GM18505 (cell line): ENCODE measurements at regions not wholly inside any gene's neighbourhood (a gene's known extent, or its start where the extent isn't known, plus 50 kb on each side); places are given as distances from the start of the nearest gene placed in this dataset.

Source experiments
- ATAC-seq: cut with Tn5 transposase; IDR thresholded peaks from one replicate; pipeline ENCODE4 v1.9.1; 2021; ENCODE audit not compliant: unreplicated experiment
- POLR2A ChIP-seq: IDR thresholded peaks from 4 replicates; pipeline ENCODE4 v1.6.1; 2011; ENCODE audit warnings: borderline replicate concordance; ENCODE audit not compliant: insufficient read depth, insufficient read length; ENCODE audit errors: extremely low read depth

GRCh38 chr5:4313138-4313537 lies 717.5 kb downstream of the IRX1 start:
- no peak for ATAC-seq
- no peak for TF ChIP-seq POLR2A

GRCh38 chr5:4319478-4320128 lies 724.0 kb downstream of the IRX1 start:
- ATAC-seq, result no peak
- TF ChIP-seq POLR2A, result no peak

DNA sequence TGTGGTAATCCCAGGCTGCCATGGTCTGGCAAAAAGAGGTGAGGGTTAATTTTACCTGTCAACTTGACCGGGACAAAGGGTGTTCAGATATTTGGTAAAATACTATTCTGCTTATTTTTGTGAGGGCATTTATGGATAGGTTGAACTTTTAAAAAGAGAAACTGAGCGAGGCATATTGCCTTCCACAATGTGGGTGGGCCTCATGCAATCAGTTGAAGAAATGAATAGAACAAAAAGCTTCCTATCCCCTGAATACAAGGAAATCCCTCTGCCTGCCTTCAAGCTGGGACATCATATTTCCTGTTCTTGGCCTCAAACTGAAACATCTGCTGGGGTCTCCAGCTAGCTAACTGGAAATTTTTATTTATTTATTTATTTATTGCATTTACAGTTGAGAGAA lies 734.7 kb downstream of the IRX1 start:
- no peak for TF ChIP-seq POLR2A
- ATAC-seq, result no peak

GRCh38 chr5:4335078-4335477 lies 739.4 kb downstream of the IRX1 start:
- TF ChIP-seq POLR2A, result no peak
- ATAC-seq, result no peak

GRCh38 chr5:4337519-4337918 lies 741.9 kb downstream of the IRX1 start:
- TF ChIP-seq POLR2A, result no peak
- ATAC-seq, result no peak

GRCh38 chr5:4339949-4340348 lies 744.3 kb downstream of the IRX1 start:
- no peak for TF ChIP-seq POLR2A
- ATAC-seq, result no peak

- no peak for ATAC-seq
- TF ChIP-seq POLR2A, result no peak
Observed at GRCh38 chr5:4345850-4346249, 750.2 kb downstream of the IRX1 start.

GRCh38 chr5:4348423-4348822 lies 752.8 kb downstream of the IRX1 start:
- no peak for TF ChIP-seq POLR2A
- no peak for ATAC-seq

DNA sequence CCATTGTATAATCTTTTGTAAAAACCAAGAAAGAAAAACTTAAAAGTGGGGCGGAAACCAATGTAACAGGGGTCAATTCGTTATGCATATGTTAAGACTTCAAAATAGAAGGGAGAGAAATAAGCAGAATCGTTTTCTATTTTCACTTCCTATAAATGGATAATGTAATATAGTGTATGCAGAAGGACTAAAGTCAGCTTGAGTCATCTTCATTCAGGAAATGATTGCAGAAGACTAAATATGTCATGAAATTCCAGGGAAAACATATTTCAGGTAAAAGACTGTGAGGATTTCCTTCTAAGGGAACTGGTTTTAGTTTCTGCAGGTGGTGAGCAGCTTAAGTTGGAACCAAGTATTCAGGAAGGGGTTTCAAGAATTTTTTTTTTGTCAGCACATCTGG lies 753.3 kb downstream of the IRX1 start:
- ATAC-seq, result no peak
- TF ChIP-seq POLR2A, result no peak

GRCh38 chr5:4356201-4356600 lies 760.6 kb downstream of the IRX1 start:
- TF ChIP-seq POLR2A, result no peak
- no peak for ATAC-seq

GRCh38 chr5:4359847-4360246 lies 764.2 kb downstream of the IRX1 start:
- ATAC-seq, result no peak
- TF ChIP-seq POLR2A, result no peak

- no peak for ATAC-seq
- TF ChIP-seq POLR2A, result no peak
Observed at GRCh38 chr5:4361753-4362152, 766.1 kb downstream of the IRX1 start.

GRCh38 chr5:4362411-4362810 lies 766.8 kb downstream of the IRX1 start:
- ATAC-seq, result no peak
- TF ChIP-seq POLR2A, result no peak

GRCh38 chr5:4363045-4363444 lies 767.4 kb downstream of the IRX1 start:
- no peak for ATAC-seq
- TF ChIP-seq POLR2A, result no peak

DNA sequence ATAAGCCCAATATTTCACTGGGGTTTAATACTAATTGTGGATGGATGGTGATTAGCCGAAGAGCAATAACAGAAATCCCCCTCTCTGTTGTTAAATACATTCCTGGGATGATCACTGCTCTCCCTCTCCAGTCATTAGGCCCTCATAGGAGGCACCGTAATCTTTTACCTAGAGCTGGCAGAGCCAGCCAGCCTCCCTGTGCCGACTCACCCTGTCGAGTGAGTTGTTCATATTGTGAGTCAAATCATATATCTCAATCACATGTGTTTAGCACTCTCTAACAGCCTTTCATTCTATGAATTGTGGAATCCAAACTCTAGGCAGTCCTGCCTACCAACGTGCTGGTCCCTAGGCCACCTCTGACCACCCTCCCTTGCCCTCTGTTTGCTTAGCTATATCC lies 771.0 kb downstream of the IRX1 start:
- ATAC-seq, result no peak
- no peak for TF ChIP-seq POLR2A
